GM21360 (cell line): ENCODE measurements at regions not wholly inside any gene's neighbourhood (a gene's known extent, or its start where the extent isn't known, plus 50 kb on each side); places are given as distances from the start of the nearest gene placed in this dataset.
"Not testable (repeated sequence)": the region's sequence is repeated elsewhere in the genome, so short reads cannot be mapped to it uniquely, and the experiment has no call there.

ENCODE experiments used
- ATAC-seq: cut with Tn5 transposase; IDR thresholded peaks from one replicate; pipeline ENCODE4 v1.9.1; 2021; ENCODE audit warnings: mild to moderate bottlenecking, moderate library complexity; ENCODE audit not compliant: unreplicated experiment

DNA sequence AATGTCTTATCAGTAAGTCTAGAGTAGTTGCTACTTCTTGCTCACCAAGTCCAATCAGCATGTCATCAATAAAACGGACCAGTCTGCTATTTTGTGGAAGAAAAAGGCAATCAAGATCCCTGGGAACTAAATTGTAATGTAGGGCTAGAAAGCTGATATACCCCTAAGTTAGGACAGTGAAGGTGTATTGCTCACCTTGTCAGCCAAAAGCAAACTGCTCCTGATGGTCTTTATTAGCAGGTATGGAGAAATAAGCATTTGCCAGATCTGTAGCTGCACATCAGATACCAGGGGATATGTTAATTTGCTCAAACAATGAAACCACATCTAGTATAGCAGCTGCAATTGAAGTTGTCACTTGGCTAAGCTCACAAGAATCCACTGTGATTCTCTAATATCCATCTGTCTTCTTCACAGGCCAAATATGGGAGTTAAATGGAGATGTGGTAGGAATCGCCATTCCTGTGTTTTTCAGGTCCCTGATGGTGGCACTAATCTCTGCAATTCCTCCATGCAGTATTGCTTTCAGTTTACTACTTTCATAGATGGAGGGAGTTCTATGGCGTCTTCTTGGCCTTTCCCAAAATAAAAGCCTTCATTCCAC is 75.0 kb downstream of the TMEM237 start:
- ATAC-seq = no peak

DNA sequence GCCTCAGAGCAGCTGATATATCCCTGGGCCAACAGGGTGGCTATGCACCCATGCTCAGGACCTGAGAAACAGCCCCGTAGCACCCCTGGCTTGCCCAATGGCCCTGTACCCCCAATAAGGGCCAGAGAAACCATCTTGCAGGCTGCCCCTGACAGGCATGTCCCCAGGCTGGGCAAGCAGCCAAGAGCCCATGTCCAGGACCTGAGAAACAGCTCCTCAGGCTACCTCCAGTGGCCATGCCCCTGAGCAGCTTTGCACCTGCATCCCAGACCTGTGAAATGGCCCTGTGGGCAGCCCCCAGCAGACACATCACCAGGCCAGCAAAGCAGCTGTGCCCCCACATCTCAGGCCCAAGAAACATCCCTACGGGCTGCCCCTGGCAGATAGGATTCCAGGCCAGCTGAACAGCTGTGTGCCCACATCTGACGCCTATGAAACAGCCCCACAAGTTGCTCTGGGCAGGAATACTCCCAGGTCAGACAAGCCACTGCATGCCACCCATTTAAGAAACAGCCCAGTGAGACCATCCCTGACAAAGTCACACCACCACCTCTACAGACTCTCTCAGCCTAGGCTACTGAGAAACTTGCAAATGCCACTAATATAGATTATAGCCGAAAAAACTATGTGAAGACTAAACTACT is 84.1 kb downstream of the TMEM237 start:
- no peak for ATAC-seq

DNA sequence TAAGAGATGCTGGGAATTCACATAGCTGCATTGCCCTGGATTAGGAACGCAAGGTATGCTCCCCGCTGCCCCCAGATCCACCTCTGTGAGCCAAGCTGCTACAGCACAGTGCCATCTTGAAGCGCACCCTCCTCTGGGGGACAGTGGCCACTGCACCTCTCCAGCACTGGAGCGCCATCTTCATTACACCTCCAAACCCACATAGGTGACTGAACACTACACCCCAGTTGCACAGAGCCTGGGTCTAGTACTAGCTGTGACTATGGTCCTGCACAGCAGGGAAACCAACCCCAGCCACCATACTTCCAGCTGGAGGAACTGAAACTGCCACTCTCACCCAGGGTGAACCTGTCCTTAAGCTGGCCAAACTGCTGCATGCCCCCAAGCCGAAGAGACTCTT is 84.6 kb downstream of the TMEM237 start:
- no peak for ATAC-seq

DNA sequence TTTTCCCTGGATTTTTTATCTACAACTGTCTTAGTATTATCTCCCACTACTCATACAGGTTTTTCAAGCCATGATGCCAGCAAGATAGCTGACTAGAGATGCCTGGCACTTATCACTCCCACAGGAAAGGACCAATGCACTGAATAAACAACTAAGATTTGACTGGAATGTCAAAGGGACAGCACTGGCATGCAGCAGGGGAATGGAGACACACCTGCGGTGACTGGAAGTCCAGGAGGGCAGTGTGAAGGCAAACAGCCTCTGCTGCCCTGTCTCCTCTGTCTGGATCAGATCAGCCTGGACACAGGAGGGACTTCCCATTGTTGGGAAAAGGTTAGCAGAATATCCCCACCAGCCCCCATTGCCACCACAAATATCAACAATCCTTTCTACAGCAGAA is 85.1 kb downstream of the TMEM237 start:
- no peak for ATAC-seq

DNA sequence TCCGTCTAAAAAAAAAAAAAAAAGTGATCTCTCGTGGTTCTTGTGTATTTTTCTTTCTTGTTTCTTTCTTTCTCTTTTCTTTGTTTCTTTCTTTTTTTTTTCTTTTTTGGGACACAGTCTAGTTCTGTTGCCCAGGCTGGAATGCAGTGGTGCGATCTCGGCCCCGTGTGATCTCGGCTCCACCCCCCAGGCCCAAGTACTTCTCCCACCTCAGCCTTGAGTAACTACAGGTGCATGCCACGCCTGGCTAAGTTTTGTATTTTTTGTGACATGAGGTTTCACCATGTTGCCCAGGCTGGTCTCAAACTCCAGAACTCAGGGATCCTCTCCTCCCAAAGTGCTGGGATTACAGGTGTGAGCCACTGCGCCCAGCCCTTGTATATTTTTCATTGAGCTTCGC is 91.4 kb downstream of the TMEM237 start:
- no peak for ATAC-seq

DNA sequence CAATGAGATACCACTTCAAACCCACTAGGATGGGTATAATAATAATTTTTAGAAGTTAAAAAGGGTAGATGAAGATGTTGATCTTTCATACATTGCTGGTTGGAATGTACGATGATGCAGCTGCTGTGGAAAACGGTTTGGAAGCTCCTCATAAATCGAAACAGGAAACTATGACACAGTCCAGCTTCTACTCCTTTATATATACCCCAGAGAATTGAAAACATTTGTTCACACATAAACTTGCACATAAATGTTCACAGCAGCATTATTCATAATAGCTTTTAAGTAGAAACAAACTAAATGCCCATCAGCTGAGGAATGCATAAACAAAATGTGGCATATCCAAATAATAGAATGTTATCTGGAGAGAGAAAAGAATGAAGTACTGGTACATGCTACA is 95.0 kb downstream of the STRADB start:
- ATAC-seq = no peak

DNA sequence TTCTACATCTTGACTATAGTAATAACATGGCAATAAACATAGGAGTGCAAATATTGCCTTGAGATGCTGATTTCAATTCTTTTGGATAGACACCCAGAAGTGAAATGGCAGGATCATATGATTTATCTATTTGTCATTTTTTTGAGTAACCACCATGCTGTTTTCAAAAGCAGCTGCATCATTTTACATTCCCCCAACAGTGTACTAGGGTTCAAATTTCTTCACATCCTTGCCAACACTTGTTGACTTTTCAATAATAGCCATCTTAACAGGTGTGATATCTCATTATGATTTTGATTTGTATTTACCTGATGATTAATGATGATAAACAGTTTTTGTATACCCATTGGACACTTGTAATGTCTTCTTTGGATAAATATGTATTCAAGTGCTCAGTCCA is 90.8 kb downstream of the STRADB start:
- ATAC-seq = no peak

DNA sequence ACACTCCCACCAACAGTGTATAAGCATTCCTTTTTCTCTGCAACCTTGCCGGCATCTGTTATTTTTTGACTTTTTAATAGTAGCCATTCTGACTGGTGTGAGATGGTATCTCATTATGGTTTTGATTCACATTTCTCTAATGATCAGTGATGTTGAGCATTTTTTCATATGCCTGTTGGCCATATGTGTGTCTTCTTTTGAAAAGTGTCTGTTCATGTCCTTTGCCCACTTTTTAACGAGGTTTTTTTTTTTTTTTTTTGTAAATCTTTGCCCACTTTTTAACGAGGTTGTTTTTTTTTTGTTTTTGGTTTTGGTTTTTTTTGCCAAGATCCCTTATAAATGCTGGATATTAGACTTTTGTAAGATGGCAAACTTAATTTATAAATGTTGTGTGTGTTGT is 87.7 kb downstream of the STRADB start:
- not testable (repeated sequence) for ATAC-seq

DNA sequence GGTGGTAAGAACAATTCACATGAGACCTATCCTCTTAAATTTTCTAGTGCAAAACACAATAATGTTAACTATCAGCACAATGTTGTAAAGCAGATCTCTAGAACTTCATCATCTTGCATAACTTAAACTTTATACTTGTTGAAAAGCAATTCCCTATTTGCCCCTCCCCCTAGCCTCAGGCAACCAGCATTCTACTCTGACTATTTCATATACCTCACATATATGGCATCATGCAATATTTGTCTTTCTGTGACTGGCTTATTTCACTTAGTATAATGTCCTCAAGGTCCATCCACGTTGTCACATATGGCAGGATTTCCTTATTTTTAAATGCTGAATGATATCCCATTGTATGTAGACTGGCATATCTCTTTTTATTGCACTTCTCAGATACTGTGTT is 86.5 kb downstream of the STRADB start:
- ATAC-seq = no peak

DNA sequence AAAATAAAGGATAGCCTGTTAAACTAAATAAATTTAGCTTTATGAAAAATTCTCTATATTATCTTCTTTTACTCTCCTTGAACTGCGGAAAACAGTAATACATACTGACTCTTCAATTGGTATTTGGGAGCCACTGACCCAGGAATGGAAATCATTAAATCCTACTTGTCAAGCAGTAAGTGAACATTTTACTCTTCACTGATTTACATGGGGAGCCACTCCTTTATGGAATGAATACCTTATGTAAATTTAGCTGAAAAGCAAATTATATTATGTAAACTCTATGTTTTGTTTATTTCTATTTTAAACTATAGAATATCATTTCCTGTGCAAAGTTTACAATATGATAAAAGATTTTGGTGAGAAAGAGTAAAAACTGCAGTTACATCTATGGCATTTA is 85.2 kb downstream of the STRADB start:
- ATAC-seq = no peak

DNA sequence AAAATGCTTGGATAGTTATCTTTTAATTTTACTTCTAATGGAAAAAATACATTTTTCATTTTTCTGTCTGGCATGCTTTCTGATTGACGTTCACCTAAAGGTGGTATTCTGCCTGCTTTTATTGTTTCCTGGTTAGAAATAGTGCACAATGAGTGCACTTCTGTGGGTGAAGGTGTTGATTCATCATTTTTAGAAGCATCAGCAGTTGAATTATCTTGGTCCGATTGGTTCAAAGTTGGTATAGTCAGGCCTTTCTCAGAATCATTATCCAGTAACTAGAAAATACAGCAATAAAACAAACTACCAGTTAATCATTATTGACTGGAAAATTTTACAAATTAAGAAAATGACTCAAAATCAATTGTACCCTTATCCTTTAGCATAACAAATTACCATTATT is 84.5 kb downstream of the STRADB start:
- no peak for ATAC-seq

DNA sequence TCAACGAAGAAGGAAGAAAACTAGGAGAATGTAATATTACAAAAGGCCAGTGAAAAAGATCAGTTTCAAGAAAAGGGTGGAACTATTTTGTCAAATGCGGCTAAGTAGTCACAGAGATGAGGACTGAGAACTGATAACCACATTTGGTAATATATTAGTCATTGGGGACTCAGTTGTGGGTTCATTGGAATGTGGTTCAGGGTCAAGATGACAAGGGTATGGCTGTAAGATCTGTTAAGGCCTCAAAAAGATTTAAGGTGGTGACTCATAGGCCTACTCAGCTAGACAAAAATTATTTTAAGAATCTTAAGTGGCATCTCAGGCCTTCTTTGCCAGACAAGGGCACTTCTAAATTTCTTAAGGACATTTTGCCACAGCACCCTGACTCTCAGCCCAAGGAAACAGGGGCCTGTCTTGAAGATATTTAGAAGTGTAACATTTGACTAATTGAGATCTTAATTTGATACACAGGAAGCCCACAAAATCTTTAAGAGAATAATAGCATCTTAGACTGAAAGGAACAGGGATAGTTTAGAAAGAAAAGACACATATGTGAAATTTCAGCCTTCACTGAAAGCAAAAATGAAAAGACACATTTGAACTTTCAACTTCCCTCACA is 81.3 kb downstream of the STRADB start:
- peak; percentile 91 for ATAC-seq
